Liver (tissue), 8 donors: ENCODE measurements at regions not wholly inside any gene's neighbourhood (a gene's known extent, or its start where the extent isn't known, plus 50 kb on each side); places are given as distances from the start of the nearest gene placed in this dataset.

ENCODE experiments used
- DNase-seq: peaks from one replicate; pipeline ENCODE4 v3.0.0-alpha.2; 2017; ENCODE audit warnings: low spot score
- H3K27ac ChIP-seq, 2 donors: one replicate each; pipeline ENCODE4 v1.7.0; 2013; ENCODE audit warnings: inconsistent platforms in 2 of 2, low read length in 2 of 2, control low read depth in 1 of 2, low read depth in 1 of 2, mild to moderate bottlenecking in 1 of 2
- H3K27me3 ChIP-seq, 4 donors: one replicate each; pipeline versions ENCODE4 v1.6.1 to v1.7.0; 2013; ENCODE audit warnings: low read length in 3 of 4, inconsistent platforms in 1 of 4, mild to moderate bottlenecking in 1 of 4, moderate library complexity in 1 of 4; ENCODE audit not compliant: control insufficient read depth in 4 of 4, insufficient read depth in 4 of 4
- H3K36me3 ChIP-seq, 4 donors: one replicate each; pipeline versions ENCODE4 v1.6.1 to v1.7.0; 2013; ENCODE audit warnings: low read length in 3 of 4, mild to moderate bottlenecking in 3 of 4, low read depth in 1 of 4, moderate library complexity in 1 of 4; ENCODE audit not compliant: control insufficient read depth in 4 of 4, insufficient read depth in 3 of 4
- H3K4me1 ChIP-seq, 4 donors: one replicate each; pipeline versions ENCODE4 v1.6.1 to v1.7.0; 2013; ENCODE audit warnings: low read length in 3 of 4, mild to moderate bottlenecking in 3 of 4, moderate library complexity in 1 of 4; ENCODE audit not compliant: control insufficient read depth in 4 of 4, insufficient read depth in 4 of 4
- H3K4me3 ChIP-seq, 3 donors: one replicate each; pipeline versions ENCODE4 v1.6.1 to v1.7.0; 2013; ENCODE audit warnings: low read length in 3 of 3, control low read depth in 1 of 3, low read depth in 1 of 3, mild to moderate bottlenecking in 1 of 3
- H3K9ac ChIP-seq, 2 donors: one replicate each; pipeline ENCODE4 v1.7.0; 2013; ENCODE audit warnings: low read length in 2 of 2, mild to moderate bottlenecking in 2 of 2, moderate library complexity in 2 of 2, control low read depth in 1 of 2, low read depth in 1 of 2
- H3K9me3 ChIP-seq, 4 donors: one replicate each; pipeline versions ENCODE4 v1.6.1 to v1.7.0; 2013; ENCODE audit warnings: low read length in 3 of 4; ENCODE audit not compliant: control insufficient read depth in 4 of 4
- ATF3 ChIP-seq: IDR thresholded peaks from 2 replicates; pipeline ENCODE4 v1.6.1; 2016; ENCODE audit warnings: antibody characterized with exemption
- CTCF ChIP-seq: fragments of 150-350 bp; IDR thresholded peaks from 2 replicates; pipeline ENCODE4 v1.5.1; 2017; ENCODE audit warnings: improper control_type of control experiment, low read depth, low read length; ENCODE audit not compliant: missing input control
- FOXA1 ChIP-seq: IDR thresholded peaks from 2 replicates; pipeline ENCODE4 v1.6.1; 2016; ENCODE audit warnings: antibody characterized with exemption
- FOXA2 ChIP-seq: IDR thresholded peaks from 2 replicates; pipeline ENCODE4 v1.6.1; 2016; ENCODE audit warnings: antibody characterized with exemption
- HNF4A ChIP-seq, 2 donors: conservative IDR thresholded peaks; 2 replicates each; pipeline ENCODE4 v1.6.1; 2016; ENCODE audit warnings: antibody characterized with exemption in 2 of 2, mild to moderate bottlenecking in 2 of 2
- HNF4G ChIP-seq: IDR thresholded peaks from 2 replicates; pipeline ENCODE4 v1.6.1; 2016; ENCODE audit warnings: antibody characterized with exemption
- JUND ChIP-seq, 2 donors: IDR thresholded peaks; 2 replicates each; pipeline ENCODE4 v1.6.1; 2016; ENCODE audit warnings: antibody characterized with exemption in 2 of 2
- MAX ChIP-seq: IDR thresholded peaks from 2 replicates; pipeline ENCODE4 v1.6.1; 2016; ENCODE audit warnings: antibody characterized with exemption
- NR2F2 ChIP-seq: IDR thresholded peaks from 2 replicates; pipeline ENCODE4 v1.6.1; 2016; ENCODE audit warnings: antibody characterized with exemption
- RAD21 ChIP-seq, 2 donors: IDR thresholded peaks; 2 replicates each; pipeline ENCODE4 v1.6.1; 2016; ENCODE audit warnings: antibody characterized with exemption in 2 of 2, mild to moderate bottlenecking in 2 of 2
- REST ChIP-seq: IDR thresholded peaks from 2 replicates; pipeline ENCODE4 v1.6.1; 2016; ENCODE audit warnings: antibody characterized with exemption, mild to moderate bottlenecking
- RXRA ChIP-seq, 2 donors: IDR thresholded peaks; 2 replicates each; pipeline ENCODE4 v1.6.1; 2017 to 2018; ENCODE audit warnings: antibody characterized with exemption in 2 of 2, mild to moderate bottlenecking in 1 of 2
- SP1 ChIP-seq: IDR thresholded peaks from 2 replicates; pipeline ENCODE4 v1.6.1; 2018; ENCODE audit warnings: antibody characterized with exemption, mild to moderate bottlenecking
- TAF1 ChIP-seq: conservative IDR thresholded peaks from 2 replicates; pipeline ENCODE4 v1.6.1; 2016; ENCODE audit warnings: antibody characterized with exemption, mild to moderate bottlenecking
- YY1 ChIP-seq: IDR thresholded peaks from 2 replicates; pipeline ENCODE4 v1.6.1; 2016; ENCODE audit warnings: antibody characterized with exemption, mild to moderate bottlenecking
- ZBTB33 ChIP-seq: IDR thresholded peaks from 2 replicates; pipeline ENCODE4 v1.6.1; 2016; ENCODE audit warnings: antibody characterized with exemption
- WGBS: extraction: QIAGEN DNeasy Blood & Tissue Kit; methylation state at CpG from one replicate; pipeline ENCODE4 v1.1.7; 2013; 5-methylcytosine and 5-hydroxymethylcytosine counted together
- donor health status: healthy.
- donor health status: healthy.
- donor health status: healthy.
- donor health status: healthy.
- donor health status: healthy.

- no peak for TF ChIP-seq REST
- no peak for TF ChIP-seq FOXA1
- no peak for TF ChIP-seq HNF4A (conservative IDR thresholded peaks at IDR 0.05)
- TF ChIP-seq NR2F2, result no peak
These were observed 235.4 kb downstream of the CDH9 start (continued) for GRCh38 chr5:26802944-26803343.

GRCh38 chr5:26791433-26791832 is 247.0 kb downstream of the CDH9 start:
- no peak overlapping the region for H3K4me3 ChIP-seq
- no peak overlapping the region for H3K9ac ChIP-seq
- H3K9me3 ChIP-seq, result no peaks in the 10 kb centered on the region
- no peak for DNase-seq
- no peaks in the 10 kb centered on the region for H3K4me1 ChIP-seq
- WGBS, result 85% methylated on average over 1 of the region's 1 CpG
- H3K36me3 ChIP-seq, result no peaks in the 10 kb centered on the region
- TF ChIP-seq ZBTB33, result no peak
- no peak for TF ChIP-seq ATF3
- no peak for TF ChIP-seq NR2F2
- no peak for TF ChIP-seq FOXA2
- TF ChIP-seq SP1, result no peak
- no peak for TF ChIP-seq MAX
- no peak for TF ChIP-seq TAF1
- no peak for TF ChIP-seq YY1
- TF ChIP-seq CTCF, result no peak
- TF ChIP-seq RXRA (IDR thresholded peaks at IDR 0.05), result no peak
- TF ChIP-seq RAD21 (IDR thresholded peaks at IDR 0.05), result no peak
- no peak for TF ChIP-seq HNF4G
- H3K27ac ChIP-seq, result no peak overlapping the region
- H3K27me3 ChIP-seq, result peaks cover 0 to 2% (median 0%) of the 10 kb centered on the region in 4 donors

GRCh38 chr5:26791021-26791420 is 247.4 kb downstream of the CDH9 start:
- 54% methylated on average over 3 of the region's 3 CpGs for whole genome bisulfite sequencing
- H3K9ac ChIP-seq, result no peak overlapping the region
- no peak overlapping the region for H3K4me3 ChIP-seq
- peaks cover 0 to 2% (median 0%) of the 10 kb centered on the region in 4 donors for H3K27me3 ChIP-seq
- no peaks in the 10 kb centered on the region for H3K36me3 ChIP-seq
- H3K9me3 ChIP-seq, result no peaks in the 10 kb centered on the region
- DNase-seq, result no peak
- no peaks in the 10 kb centered on the region for H3K4me1 ChIP-seq
- no peak overlapping the region for H3K27ac ChIP-seq
- TF ChIP-seq RAD21 (IDR thresholded peaks at IDR 0.05) (no peak), TAF1 (no peak), YY1 (no peak), REST (no peak), ATF3 (no peak), FOXA1 (no peak), RXRA (IDR thresholded peaks at IDR 0.05) (no peak), JUND (IDR thresholded peaks at IDR 0.05) (no peak), MAX (no peak), CTCF (no peak)
